ENCODE measurements at regions not wholly inside any gene's neighbourhood (a gene's known extent, or its start where the extent isn't known, plus 50 kb on each side); places are given as distances from the start of the nearest gene placed in this dataset.

- no peaks in the 10 kb centered on the region for H3K27me3 ChIP-seq (ENCODE audit: low read length)
These were observed 93.7 kb upstream of the RBBP8 start for GRCh38 chr18:22839340-22839821.

GRCh38 chr18:22840606-22841144, 92.5 kb upstream of the RBBP8 start:
- Histone ChIP-seq H3K27ac (ENCODE audit: low read depth, low read length) (no peak overlapping the region), H4K20me1 (ENCODE audit: low read depth, low read length) (no peaks in the 10 kb centered on the region), H3K79me2 (ENCODE audit: insufficient read depth, low read length) (no peaks in the 10 kb centered on the region), H3K4me2 (ENCODE audit: low read depth, low read length, poor library complexity, severe bottlenecking) (no peak overlapping the region), H3K27me3 (ENCODE audit: low read length) (no peaks in the 10 kb centered on the region), H2AFZ (ENCODE audit: low read depth, low read length, severe bottlenecking) (no peak overlapping the region), H3F3A (ENCODE audit: insufficient read depth) (no peaks in the 10 kb centered on the region), H3K36me3 (ENCODE audit: low read length) (no peaks in the 10 kb centered on the region), H3K9me2 (replicated peaks; ENCODE audit: insufficient read depth, low read length) (no peaks in the 10 kb centered on the region), H3K4me3 (ENCODE audit: insufficient read depth, low read length, poor library complexity, severe bottlenecking) (no peak overlapping the region), H3K9me3 (ENCODE audit: insufficient read depth, low read length) (no peaks in the 10 kb centered on the region), H3K9ac (ENCODE audit: low read length) (no peak overlapping the region)
- no peak for TF ChIP-seq EZH2phosphoT487 (conservative IDR thresholded peaks at IDR 0.05; ENCODE audit: low read length)
- no peak for TF ChIP-seq CTCF (IDR thresholded peaks at IDR 0.05; ENCODE audit: insufficient read depth, low read length, poor library complexity, severe bottlenecking)

More at GRCh38 chr18:22839340-22839821, 93.7 kb upstream of the RBBP8 start:
- TF ChIP-seq CTCF (IDR thresholded peaks at IDR 0.05; ENCODE audit: insufficient read depth, low read length, poor library complexity, severe bottlenecking): no peak
- no peak for TF ChIP-seq EZH2phosphoT487 (conservative IDR thresholded peaks at IDR 0.05; ENCODE audit: low read length)
- H3K36me3 ChIP-seq (ENCODE audit: low read length): no peaks in the 10 kb centered on the region
- H4K20me1 ChIP-seq (ENCODE audit: low read depth, low read length): no peaks in the 10 kb centered on the region
- H3K4me3 ChIP-seq (ENCODE audit: insufficient read depth, low read length, poor library complexity, severe bottlenecking): no peak overlapping the region
- no peak overlapping the region for H3K9ac ChIP-seq (ENCODE audit: low read length)
- no peaks in the 10 kb centered on the region for H3F3A ChIP-seq (ENCODE audit: insufficient read depth)
- H3K79me2 ChIP-seq (ENCODE audit: insufficient read depth, low read length): no peaks in the 10 kb centered on the region
- H3K9me3 ChIP-seq (ENCODE audit: insufficient read depth, low read length): no peaks in the 10 kb centered on the region
- H3K9me2 ChIP-seq (replicated peaks; ENCODE audit: insufficient read depth, low read length): no peaks in the 10 kb centered on the region
- no peak overlapping the region for H3K4me2 ChIP-seq (ENCODE audit: low read depth, low read length, poor library complexity, severe bottlenecking)
- no peak overlapping the region for H2AFZ ChIP-seq (ENCODE audit: low read depth, low read length, severe bottlenecking)
- H3K27ac ChIP-seq (ENCODE audit: low read depth, low read length): no peak overlapping the region

- Histone ChIP-seq H3K36me3 (ENCODE audit: low read length) (no peaks in the 10 kb centered on the region), H3K27me3 (ENCODE audit: low read length) (no peaks in the 10 kb centered on the region), H4K20me1 (ENCODE audit: low read depth, low read length) (no peaks in the 10 kb centered on the region), H2AFZ (ENCODE audit: low read depth, low read length, severe bottlenecking) (no peak overlapping the region), H3K4me3 (ENCODE audit: insufficient read depth, low read length, poor library complexity, severe bottlenecking) (no peak overlapping the region), H3K9ac (ENCODE audit: low read length) (no peak overlapping the region), H3K79me2 (ENCODE audit: insufficient read depth, low read length) (no peaks in the 10 kb centered on the region), H3K27ac (ENCODE audit: low read depth, low read length) (no peak overlapping the region), H3F3A (ENCODE audit: insufficient read depth) (no peaks in the 10 kb centered on the region), H3K4me2 (ENCODE audit: low read depth, low read length, poor library complexity, severe bottlenecking) (no peak overlapping the region), H3K9me2 (replicated peaks; ENCODE audit: insufficient read depth, low read length) (no peaks in the 10 kb centered on the region), H3K9me3 (ENCODE audit: insufficient read depth, low read length) (no peaks in the 10 kb centered on the region)
- TF ChIP-seq EZH2phosphoT487 (conservative IDR thresholded peaks at IDR 0.05; ENCODE audit: low read length): no peak
These were observed 91.3 kb upstream of the RBBP8 start for GRCh38 chr18:22841840-22842239.

GRCh38 chr18:22844190-22844589, 88.9 kb upstream of the RBBP8 start:
- Histone ChIP-seq H4K20me1 (ENCODE audit: low read depth, low read length) (no peaks in the 10 kb centered on the region), H3K9me3 (ENCODE audit: insufficient read depth, low read length) (no peaks in the 10 kb centered on the region), H3K9ac (ENCODE audit: low read length) (no peak overlapping the region), H3K79me2 (ENCODE audit: insufficient read depth, low read length) (no peaks in the 10 kb centered on the region), H2AFZ (ENCODE audit: low read depth, low read length, severe bottlenecking) (no peak overlapping the region), H3F3A (ENCODE audit: insufficient read depth) (no peaks in the 10 kb centered on the region), H3K9me2 (replicated peaks; ENCODE audit: insufficient read depth, low read length) (no peaks in the 10 kb centered on the region), H3K36me3 (ENCODE audit: low read length) (no peaks in the 10 kb centered on the region), H3K27ac (ENCODE audit: low read depth, low read length) (no peak overlapping the region), H3K4me3 (ENCODE audit: insufficient read depth, low read length, poor library complexity, severe bottlenecking) (no peak overlapping the region), H3K27me3 (ENCODE audit: low read length) (no peaks in the 10 kb centered on the region), H3K4me2 (ENCODE audit: low read depth, low read length, poor library complexity, severe bottlenecking) (no peak overlapping the region)
- TF ChIP-seq EZH2phosphoT487 (conservative IDR thresholded peaks at IDR 0.05; ENCODE audit: low read length) (no peak), CTCF (IDR thresholded peaks at IDR 0.05; ENCODE audit: insufficient read depth, low read length, poor library complexity, severe bottlenecking) (no peak)
